NCI-H1092 treated with DMSO at 0.1 percent for 48 hours (cell line): ENCODE measurements at regions not wholly inside any gene's neighbourhood (a gene's known extent, or its start where the extent isn't known, plus 50 kb on each side); places are given as distances from the start of the nearest gene placed in this dataset.

ENCODE experiments used
- DNase-seq: peaks from one replicate; lab custom pipeline; 2025; lab: John Stamatoyannopoulos, UW

GRCh38 chr4:106430797-106431196 is 62.2 kb upstream of the GIMD1 start:
- no peak for DNase-seq

GRCh38 chr4:106429885-106430284 is 61.3 kb upstream of the GIMD1 start:
- DNase-seq, result no peak

- DNase-seq, result no peak
These were observed 57.5 kb upstream of the GIMD1 start for GRCh38 chr4:106426069-106426468.

GRCh38 chr4:106425576-106425975 is 57.0 kb upstream of the GIMD1 start:
- no peak for DNase-seq

- no peak for DNase-seq
These were observed 55.8 kb upstream of the GIMD1 start for GRCh38 chr4:106424426-106424825.

GRCh38 chr4:106423791-106424190 is 55.2 kb upstream of the GIMD1 start:
- no peak for DNase-seq

GRCh38 chr4:106422766-106423165 is 54.2 kb upstream of the GIMD1 start:
- no peak for DNase-seq

- DNase-seq, result no peak
These were observed 53.1 kb upstream of the GIMD1 start for GRCh38 chr4:106421441-106422296.

- DNase-seq, result no peak
These were observed 49.9 kb upstream of the GIMD1 start for GRCh38 chr4:106418444-106418843.
